A673 (cell line): ENCODE measurements at regions not wholly inside any gene's neighbourhood (a gene's known extent, or its start where the extent isn't known, plus 50 kb on each side); places are given as distances from the start of the nearest gene placed in this dataset.

Source experiments
- CTCF ChIP-seq: fragments of 300-800, 200-600 bp; sonication (generic); conservative IDR thresholded peaks from 2 replicates; pipeline ENCODE4 v1.5.1; 2017; ENCODE audit warnings: low read depth, mild to moderate bottlenecking, antibody characterized with exemption, low read length, moderate library complexity, mixed read lengths
- EZH2 ChIP-seq: fragments of 200-600 bp; sonication (generic); IDR thresholded peaks from 2 replicates; pipeline ENCODE4 v1.6.1; 2017; ENCODE audit warnings: borderline replicate concordance, low read depth, mild to moderate bottlenecking, mixed read lengths, antibody characterized with exemption, low read length; ENCODE audit not compliant: poor library complexity, severe bottlenecking

GRCh38 chr16:29304251-29304650, 102.3 kb downstream of the NPIPB11 start:
- TF ChIP-seq CTCF (no peak), EZH2 (no peak)
